Small intestine (tissue), 7 donors: ENCODE measurements at regions not wholly inside any gene's neighbourhood (a gene's known extent, or its start where the extent isn't known, plus 50 kb on each side); places are given as distances from the start of the nearest gene placed in this dataset.

Experiments used
- DNase-seq, 2 donors: peaks; one replicate each; pipeline versions ENCODE4 v3.0.0 to v3.0.0-alpha.2; 2013
- FAIRE-seq: peaks from 2 replicates; lab custom pipeline; 2012; peaks lifted over from hg19 to GRCh38; lab: Jason Lieb, UNC
- H3K27ac ChIP-seq, 3 donors: one replicate each; pipeline ENCODE4 v1.5.1; 2013; ENCODE audit warnings: low read length in 2 of 3, mild to moderate bottlenecking in 2 of 3, control low read depth in 1 of 3, inconsistent platforms in 1 of 3, low read depth in 1 of 3, moderate library complexity in 1 of 3
- H3K27me3 ChIP-seq, 3 donors: one replicate each; pipeline ENCODE4 v1.6.1; 2013; ENCODE audit warnings: low read length in 3 of 3, inconsistent platforms in 1 of 3; ENCODE audit not compliant: control insufficient read depth in 3 of 3, insufficient read depth in 3 of 3
- H3K36me3 ChIP-seq, 3 donors: one replicate each; pipeline ENCODE4 v1.6.1; 2013; ENCODE audit warnings: low read length in 3 of 3, inconsistent platforms in 1 of 3, low read depth in 1 of 3, mild to moderate bottlenecking in 1 of 3, moderate library complexity in 1 of 3; ENCODE audit not compliant: control insufficient read depth in 3 of 3, insufficient read depth in 2 of 3
- H3K4me1 ChIP-seq, 3 donors: one replicate each; pipeline ENCODE4 v1.6.1; 2013; ENCODE audit warnings: low read length in 2 of 3, inconsistent platforms in 1 of 3, low read depth in 1 of 3, mild to moderate bottlenecking in 1 of 3, moderate library complexity in 1 of 3; ENCODE audit not compliant: control insufficient read depth in 3 of 3, insufficient read depth in 2 of 3
- H3K4me3 ChIP-seq, 3 donors: one replicate each; pipeline ENCODE4 v1.5.1; 2013; ENCODE audit warnings: low read length in 3 of 3, control low read depth in 1 of 3, inconsistent platforms in 1 of 3, low read depth in 1 of 3, mild to moderate bottlenecking in 1 of 3, moderate library complexity in 1 of 3
- H3K9me3 ChIP-seq, 2 donors: one replicate each; pipeline ENCODE4 v1.6.1; 2013; ENCODE audit warnings: low read depth in 1 of 2, low read length in 1 of 2; ENCODE audit not compliant: control insufficient read depth in 2 of 2, insufficient read depth in 1 of 2
- WGBS, 3 donors: extraction: QIAGEN DNeasy Blood & Tissue Kit; methylation state at CpG; one replicate each; pipeline ENCODE4 v1.1.7; 2013; 5-methylcytosine and 5-hydroxymethylcytosine counted together
- donor health status: healthy with polysubstance abuse.
- donor health status: control.
- donor health status: control.
- donor health status: Bipolar disorder and iron deficiency.
- donor health status: healthy.

DNA sequence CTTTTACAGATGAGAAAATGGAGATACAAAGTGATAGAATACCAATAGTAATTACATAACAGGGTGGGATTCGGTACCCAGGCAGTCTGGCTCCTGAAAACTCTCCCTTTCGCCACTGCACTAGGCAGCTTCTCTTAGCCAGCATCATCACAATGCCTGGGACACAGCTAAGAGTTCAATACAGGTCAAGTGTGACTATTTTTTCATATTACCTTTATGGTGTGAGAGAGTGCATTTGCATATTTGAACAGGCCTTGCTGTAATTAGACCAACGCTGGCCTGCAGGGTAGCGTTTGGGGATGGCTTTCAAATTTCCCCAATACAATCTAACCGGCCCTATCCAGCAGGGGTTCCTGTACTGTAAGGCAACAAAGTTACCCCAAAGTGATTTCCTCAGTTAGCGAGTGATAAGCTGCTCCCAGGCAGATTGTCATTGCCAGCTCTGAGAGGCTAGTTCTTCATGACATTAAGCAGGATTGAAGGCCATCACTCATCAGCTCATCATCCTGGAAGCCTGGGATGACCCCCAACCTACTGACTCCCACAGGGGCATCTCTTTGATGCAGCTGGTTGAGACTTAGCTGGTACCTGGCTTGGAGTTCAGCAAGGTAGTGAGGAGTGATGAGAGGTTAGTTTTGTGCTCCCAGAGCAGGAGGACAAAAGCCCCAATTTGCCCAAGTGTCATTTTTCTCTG lies 836.8 kb upstream of the LCORL start:
- Histone ChIP-seq H3K4me1 (no peaks in the 10 kb centered on the region), H3K36me3 (no peaks in the 10 kb centered on the region), H3K9me3 (no peaks in the 10 kb centered on the region), H3K27ac (no peak overlapping the region), H3K4me3 (no peak overlapping the region), H3K27me3 (no peaks in the 10 kb centered on the region)
- no peak for FAIRE-seq
- WGBS, 3 donors: 71 to 81% (median 76%) methylated on average over 6 of the region's 6 CpGs
- DNase-seq: no peak

GRCh38 chr4:18850867-18851266 lies 829.3 kb upstream of the LCORL start:
- 27 to 60% (median 29%) methylated on average over 2 of the region's 2 CpGs for WGBS, 3 donors
- Histone ChIP-seq H3K9me3 (no peaks in the 10 kb centered on the region), H3K27ac (no peak overlapping the region), H3K27me3 (no peaks in the 10 kb centered on the region), H3K36me3 (no peaks in the 10 kb centered on the region), H3K4me1 (no peaks in the 10 kb centered on the region), H3K4me3 (no peak overlapping the region)
- no peak for DNase-seq
- FAIRE-seq: no peak

- DNase-seq: no peak
- Histone ChIP-seq H3K4me3 (no peak overlapping the region), H3K36me3 (no peaks in the 10 kb centered on the region), H3K4me1 (no peaks in the 10 kb centered on the region), H3K27me3 (no peaks in the 10 kb centered on the region), H3K9me3 (peaks cover 3 to 10% of the 10 kb centered on the region in 2 donors), H3K27ac (no peak overlapping the region)
- FAIRE-seq: no peak
- WGBS, 3 donors: 59 to 66% (median 62%) methylated on average over 5 of the region's 5 CpGs
Observed at GRCh38 chr4:18847249-18847890, 825.8 kb upstream of the LCORL start.

DNA sequence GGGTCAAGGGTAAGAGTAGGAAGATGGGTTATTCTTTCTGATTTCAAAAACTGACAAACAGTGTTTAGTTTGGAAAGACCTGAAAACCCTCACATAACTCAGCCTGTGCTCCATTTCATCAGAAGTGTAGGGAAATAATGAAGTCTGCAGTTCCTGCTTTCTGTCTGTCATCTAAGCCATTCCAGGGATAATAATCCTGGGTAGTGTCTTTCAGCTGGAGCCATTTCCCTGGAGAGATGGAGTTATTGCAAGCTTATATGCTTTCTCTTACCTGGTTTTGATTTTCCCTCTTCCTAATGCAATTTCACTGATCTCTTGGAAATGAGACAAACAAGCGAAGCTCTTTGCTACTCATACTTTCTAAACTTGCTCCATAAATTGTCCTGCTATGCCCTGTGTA lies 824.8 kb upstream of the LCORL start:
- Histone ChIP-seq H3K27ac (no peak overlapping the region), H3K36me3 (no peaks in the 10 kb centered on the region), H3K27me3 (no peaks in the 10 kb centered on the region), H3K4me1 (no peaks in the 10 kb centered on the region), H3K9me3 (peaks cover 3 to 13% of the 10 kb centered on the region in 2 donors), H3K4me3 (no peak overlapping the region)
- WGBS, 3 donors: 80 to 89% (median 89%) methylated on average over 1 of the region's 1 CpG
- FAIRE-seq (no peak), DNase-seq (no peak)

DNA sequence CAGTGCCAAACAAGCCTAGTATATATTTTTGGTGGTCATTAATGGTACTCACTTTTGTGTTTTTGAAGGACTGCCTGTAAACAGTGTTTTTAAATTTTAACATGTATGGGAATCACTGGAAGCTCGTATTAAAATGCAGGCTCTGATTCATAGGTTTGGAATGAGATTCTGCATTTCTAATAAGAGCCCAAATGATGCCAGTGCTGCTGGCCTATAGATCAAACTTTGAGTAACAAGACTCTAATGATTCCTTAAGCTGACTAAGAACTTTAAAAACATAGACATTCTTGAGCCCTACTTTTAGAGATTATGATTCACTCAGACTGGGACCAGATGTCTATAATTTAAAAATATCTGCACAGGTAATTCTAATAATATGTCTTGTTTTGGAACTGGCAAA lies 823.2 kb upstream of the LCORL start:
- no peaks in the 10 kb centered on the region for H3K27me3 ChIP-seq
- no peaks in the 10 kb centered on the region for H3K4me1 ChIP-seq
- no peak overlapping the region for H3K4me3 ChIP-seq
- no peak overlapping the region for H3K27ac ChIP-seq
- FAIRE-seq: no peak
- WGBS, 3 donors: 55 to 82% (median 72%) methylated on average over 1 of the region's 1 CpG
- H3K36me3 ChIP-seq: no peaks in the 10 kb centered on the region
- H3K9me3 ChIP-seq: peaks cover 3 to 13% of the 10 kb centered on the region in 2 donors
- no peak for DNase-seq

- Histone ChIP-seq H3K4me3 (no peak overlapping the region), H3K9me3 (peaks cover 3 to 13% of the 10 kb centered on the region in 2 donors), H3K4me1 (no peaks in the 10 kb centered on the region), H3K27me3 (no peaks in the 10 kb centered on the region), H3K27ac (no peak overlapping the region), H3K36me3 (no peaks in the 10 kb centered on the region)
- 78 to 90% (median 87%) methylated on average over 5 of the region's 5 CpGs for WGBS, 3 donors
- FAIRE-seq: no peak
- no peak for DNase-seq
Observed at GRCh38 chr4:18842431-18842830, 820.9 kb upstream of the LCORL start.

DNA sequence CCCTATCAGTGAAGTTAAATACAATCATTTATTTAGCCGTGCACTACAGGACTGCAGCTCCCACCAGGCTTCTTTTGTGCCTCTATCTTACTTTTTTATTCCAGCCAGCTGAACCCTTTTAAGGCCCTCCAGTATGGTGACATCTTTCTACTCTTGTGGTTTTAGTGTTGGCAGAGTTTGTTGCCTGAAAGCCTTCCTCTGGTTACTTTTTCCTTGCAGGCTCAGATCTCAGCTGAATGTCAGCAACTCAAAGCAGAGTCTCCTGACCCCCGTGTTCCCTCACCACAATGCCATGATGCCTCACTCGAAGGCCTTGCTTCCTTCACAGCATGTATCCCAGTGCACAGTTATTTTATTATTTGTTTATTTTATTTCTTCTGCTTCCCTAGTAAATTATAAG lies 818.9 kb upstream of the LCORL start:
- H3K4me1 ChIP-seq: no peaks in the 10 kb centered on the region
- no peak overlapping the region for H3K27ac ChIP-seq
- H3K36me3 ChIP-seq: no peaks in the 10 kb centered on the region
- peaks cover 3 to 13% of the 10 kb centered on the region in 2 donors for H3K9me3 ChIP-seq
- no peak overlapping the region for H3K4me3 ChIP-seq
- no peaks in the 10 kb centered on the region for H3K27me3 ChIP-seq
- DNase-seq (no peak), FAIRE-seq (no peak)
- 73 to 86% (median 79%) methylated on average over 3 of the region's 3 CpGs for WGBS, 3 donors

GRCh38 chr4:18816228-18816895 lies 794.8 kb upstream of the LCORL start:
- no peaks in the 10 kb centered on the region for H3K27me3 ChIP-seq
- DNase-seq (no peak), FAIRE-seq (no peak)
- H3K4me1 ChIP-seq: no peaks in the 10 kb centered on the region
- no peak overlapping the region for H3K27ac ChIP-seq
- no peaks in the 10 kb centered on the region for H3K9me3 ChIP-seq
- WGBS, 3 donors: 70 to 84% (median 75%) methylated on average over 4 of the region's 4 CpGs
- no peak overlapping the region for H3K4me3 ChIP-seq
- no peaks in the 10 kb centered on the region for H3K36me3 ChIP-seq
